Stimulated activated CD4-positive, alpha-beta T cell treated with anti-CD3 and anti-CD28 coated beads, Interleukin-1b, Interleukin-23, amount 100 ng/mL, for 4 hours (primary cell): ENCODE measurements at regions not wholly inside any gene's neighbourhood (a gene's known extent, or its start where the extent isn't known, plus 50 kb on each side); places are given as distances from the start of the nearest gene placed in this dataset.

Source experiments
- DNase-seq, 2 donors: peaks; one replicate each; pipeline ENCODE4 v3.0.0-alpha.2; 2020; ENCODE audit warnings: low read depth in 2 of 2

DNA sequence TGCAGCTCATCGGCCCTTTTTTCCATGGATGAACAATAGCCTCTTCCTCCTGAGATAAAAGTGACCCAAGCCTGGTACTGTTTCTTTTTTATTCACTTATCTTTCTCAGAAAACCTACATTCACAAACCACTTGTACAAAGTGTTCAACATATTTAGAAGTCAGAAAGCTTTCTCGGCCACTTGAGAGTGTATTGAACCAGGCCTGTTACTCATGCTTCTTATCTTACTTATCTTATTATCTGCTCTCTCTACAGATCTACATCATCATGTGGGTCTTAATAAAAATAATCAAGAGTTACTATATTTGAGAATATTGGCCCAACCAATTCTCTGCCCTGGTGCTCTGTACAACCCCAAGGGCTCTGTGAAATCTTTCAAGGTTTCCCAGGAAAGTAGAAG lies 242.1 kb downstream of the MREG start:
- no peak for DNase-seq

DNA sequence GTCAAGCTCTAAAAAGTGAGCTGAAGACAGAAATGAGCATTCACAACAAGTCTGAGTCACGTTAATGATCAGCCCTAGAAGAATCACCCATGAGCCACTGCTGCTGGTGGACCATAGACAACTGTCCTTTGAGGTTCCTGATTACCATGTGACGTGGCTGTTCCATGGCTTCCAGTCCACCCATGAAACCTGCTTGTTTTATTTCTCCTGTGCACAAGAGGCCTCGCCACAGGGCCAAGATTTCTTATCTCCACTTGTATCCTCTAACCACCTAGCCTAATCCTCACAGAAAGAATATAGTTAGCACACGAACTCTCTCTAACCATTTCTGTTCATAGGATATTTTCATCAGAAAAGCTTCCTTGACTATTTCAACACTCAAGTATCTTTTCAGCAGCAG lies 242.7 kb downstream of the MREG start:
- DNase-seq = no peak

DNA sequence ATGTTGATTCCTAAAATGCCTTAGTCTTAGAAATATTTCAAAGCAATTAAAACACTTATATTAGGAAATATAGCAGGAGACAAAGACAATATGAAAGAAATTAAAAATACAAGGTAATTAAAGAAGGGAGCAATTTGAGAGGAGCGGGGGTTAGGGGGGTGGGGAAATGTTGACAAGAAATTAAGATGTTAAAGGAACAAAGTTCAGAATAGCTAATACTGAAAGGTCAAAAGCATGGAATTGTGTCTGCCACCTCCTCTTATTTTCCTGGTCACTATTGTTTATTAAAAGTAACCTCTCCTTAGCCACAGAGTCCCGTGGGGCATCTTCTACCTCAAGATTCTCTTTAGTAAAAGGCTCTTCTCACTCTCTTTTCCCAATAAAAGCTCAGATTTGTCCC lies 244.1 kb downstream of the MREG start:
- no peak for DNase-seq

DNA sequence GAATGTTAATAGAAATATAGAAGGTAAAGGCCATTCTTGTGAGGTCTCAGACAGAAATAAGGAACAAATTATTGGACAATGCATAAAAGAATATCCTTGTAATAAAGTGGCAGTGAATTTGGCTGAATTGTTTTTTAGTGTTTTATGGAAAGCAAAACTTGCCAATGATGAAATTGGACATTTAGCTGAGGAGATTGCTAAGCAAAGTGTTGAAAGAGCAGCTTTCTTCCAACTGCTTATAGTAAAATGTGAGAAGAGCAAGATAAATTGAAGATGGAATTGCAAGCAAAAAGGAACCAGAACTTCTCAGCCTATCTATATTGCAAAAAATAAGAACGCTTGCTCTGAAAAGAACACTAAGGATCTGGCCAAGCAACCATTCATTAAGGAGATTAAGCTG lies 245.7 kb downstream of the MREG start:
- DNase-seq = no peak

DNA sequence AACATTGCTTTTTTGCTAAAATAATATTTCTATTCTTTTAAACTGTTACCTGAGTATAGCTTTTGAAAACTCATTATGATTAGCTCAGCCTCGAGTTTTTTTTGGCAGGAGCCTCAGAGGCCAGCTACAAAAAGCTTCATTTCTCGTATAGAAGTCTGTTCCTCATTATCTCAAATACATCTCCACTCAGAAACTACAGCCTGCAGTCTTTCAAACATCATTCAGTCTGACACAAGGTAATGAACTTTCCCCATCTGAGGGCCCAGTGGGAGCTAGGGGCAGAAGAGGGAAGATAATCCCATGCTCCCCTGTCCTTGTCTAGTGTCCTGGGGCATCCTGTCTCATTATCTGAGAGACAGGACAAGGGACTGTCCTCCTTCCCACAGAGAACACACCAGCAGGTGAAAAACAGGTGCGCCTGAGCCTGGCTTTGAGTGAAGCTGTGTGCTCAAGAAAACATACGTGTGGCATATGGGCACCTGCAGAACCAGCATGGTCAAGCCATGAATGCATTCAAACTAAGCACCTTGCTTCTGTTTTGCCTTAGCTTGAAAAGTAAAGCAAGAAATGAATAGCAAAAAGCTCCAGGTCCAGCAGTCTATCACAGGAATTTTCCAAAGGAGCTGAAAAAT lies 247.5 kb downstream of the MREG start:
- no peak for DNase-seq

DNA sequence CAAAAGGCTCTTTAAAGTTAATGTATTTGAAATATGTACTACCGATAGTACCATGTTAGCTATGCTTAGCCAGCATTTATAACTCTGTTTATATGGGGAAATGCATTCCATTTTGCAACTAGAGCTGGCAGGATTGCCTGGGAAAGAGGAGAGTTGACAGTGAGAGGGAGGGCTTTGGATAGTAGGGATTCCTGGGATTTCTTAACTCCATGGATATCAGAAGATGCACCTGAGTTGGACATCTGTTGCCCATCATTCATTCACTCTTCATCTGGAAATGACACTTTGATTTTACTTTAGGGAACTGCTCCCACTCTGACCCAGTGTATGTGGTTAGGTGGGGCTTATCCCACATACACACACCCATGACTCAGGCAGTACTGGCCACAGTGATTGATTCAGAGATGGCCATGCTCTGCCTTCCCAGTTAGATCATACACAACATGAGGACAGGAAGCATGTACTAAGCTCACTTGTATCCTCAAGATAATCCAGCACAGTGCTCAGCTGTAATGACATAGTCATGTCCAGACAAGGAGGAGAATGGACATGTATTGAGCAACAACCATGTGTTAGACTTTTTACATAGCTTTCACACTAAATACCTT lies 248.8 kb downstream of the MREG start:
- no peak for DNase-seq

DNA sequence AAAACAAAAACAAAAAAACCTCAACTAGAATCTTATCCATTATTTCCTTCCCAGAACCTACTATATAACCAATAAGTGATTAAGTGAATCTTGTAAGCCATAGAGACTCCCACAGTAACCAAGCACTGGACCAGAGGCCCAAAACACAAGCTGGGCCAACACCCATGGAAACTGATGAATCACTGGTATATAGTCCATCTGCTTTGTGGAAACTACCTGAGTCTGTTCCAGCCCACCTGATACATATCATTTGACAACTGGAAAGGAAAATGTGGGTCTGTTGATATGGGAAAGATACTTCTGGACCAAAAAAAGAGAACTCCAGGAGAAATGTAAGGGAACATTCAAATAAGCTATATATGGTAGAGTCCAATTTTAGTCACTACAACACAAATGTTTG lies 252.8 kb downstream of the MREG start:
- no peak for DNase-seq

DNA sequence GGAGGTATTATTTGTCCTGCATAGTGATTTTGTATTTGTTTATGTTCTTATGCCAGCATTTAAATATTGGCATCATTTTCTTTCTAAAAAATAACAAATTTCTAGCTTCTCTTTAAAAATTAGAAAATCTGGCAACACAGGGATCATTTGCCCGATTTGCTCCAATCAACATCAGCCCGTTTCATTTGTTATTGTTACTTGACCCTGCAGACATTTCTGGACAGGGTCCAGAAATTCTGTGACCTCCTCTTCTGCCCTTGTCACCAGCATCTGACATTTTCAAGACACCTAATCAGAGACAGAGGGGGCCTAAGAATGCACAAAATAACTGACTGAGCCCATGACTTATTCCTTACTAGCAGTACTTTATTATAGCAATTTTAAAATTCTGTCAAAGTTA lies 253.3 kb downstream of the MREG start:
- no peak for DNase-seq

DNA sequence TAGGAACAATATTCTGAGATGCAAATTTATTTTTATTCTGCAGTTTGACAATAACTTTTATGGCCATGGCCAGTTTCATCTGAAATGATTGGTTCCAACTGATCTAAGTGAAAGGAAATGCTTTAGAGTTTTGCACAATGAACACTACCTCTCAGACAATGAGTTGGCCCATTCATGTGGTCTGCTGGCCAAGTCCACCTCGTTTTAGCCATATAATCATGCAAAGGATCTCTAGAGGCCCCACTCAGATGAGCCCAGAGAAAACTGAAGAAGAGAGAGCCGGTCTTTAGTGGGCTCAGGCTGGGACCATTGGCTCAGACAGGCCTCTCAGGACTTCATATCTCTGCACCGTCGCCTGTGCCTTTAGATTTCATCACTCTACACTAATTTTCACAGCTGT lies 254.7 kb downstream of the MREG start:
- DNase-seq = no peak

DNA sequence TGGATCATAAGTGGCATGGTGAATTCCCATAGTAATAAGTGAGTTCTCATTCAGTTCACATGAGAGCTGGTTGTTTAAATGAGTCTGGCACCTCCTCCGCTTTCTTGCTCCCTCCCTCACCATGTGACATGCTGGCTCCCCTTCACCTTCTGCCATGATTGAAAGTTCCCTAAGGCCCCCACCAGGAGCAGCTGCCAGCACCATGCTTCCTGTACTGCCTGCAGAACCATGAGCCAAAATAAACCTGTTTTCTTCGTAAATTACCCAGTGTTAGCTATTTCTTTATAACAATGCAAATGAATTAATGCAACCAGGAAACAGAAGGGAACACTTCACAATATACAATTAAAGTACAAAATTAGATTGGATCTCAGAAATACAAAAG lies 257.0 kb downstream of the MREG start:
- DNase-seq = no peak

DNA sequence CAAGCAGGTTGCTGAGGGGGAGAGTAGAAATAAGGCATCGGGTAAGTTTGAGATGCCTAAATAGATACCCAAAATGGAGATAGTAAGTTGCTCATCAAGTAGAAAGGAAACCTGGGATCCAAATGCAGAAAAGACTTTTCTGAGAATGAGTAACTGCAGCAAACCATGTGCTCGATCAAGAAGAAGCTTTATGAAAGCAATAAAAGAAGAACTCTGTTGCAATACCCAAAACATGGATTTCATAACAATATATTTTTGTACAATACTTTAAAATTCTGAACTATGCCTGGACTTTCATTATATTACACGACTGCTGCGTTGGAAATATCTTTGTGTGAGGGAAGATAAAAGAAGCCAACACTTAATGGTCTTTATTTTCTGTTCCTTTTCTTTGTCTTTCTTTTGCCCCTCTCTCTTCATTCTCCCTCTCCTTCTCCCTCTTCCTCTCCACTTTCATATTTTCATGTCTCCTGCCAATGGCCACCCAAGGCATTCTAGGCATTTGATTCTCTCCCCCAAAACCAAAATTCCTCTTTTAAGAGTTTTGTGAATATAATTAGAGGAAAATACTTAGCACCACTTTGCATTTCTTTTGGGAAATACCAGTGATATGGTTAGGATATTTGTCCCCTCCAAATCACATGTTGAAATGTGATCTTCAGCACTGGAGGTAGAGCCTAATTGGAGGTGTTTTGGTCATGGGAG lies 257.6 kb downstream of the MREG start:
- no peak for DNase-seq

DNA sequence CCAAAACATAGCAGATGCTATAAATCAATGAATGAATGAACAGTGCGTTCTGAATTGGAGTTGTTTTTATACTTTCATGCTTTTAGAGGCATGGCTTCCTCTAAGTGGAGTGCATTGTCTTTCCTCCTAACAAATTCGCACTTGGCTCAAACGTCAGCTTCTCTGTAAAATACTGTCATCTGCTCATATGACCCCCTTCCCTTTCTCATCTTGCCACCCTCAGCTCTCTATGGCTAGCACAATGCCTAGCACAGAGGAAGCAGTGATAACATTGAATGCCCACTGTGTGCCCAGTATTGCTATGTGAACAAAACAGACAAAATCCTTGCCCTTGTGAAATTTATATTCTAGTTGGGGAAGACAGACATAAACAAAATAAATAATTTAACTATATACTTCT lies 258.8 kb downstream of the MREG start:
- DNase-seq = no peak

DNA sequence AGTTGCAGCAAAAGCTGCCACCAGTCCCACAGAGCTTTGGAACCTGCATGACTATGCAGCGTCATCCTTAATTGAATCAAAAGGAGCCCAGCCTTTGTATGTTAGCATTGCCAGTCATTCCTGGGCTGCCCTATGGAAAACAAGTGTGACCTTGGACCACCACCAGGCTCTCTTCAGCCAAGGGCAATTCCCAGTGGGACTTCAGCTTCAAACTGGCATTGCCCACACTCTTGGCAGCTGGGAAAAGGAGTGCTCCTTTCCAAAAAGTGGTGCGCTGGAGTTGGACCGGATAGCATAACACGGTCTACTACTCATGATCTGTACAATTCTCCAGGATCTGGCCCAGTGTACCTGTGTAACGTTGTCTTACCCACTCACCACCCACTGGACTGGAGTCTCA lies 259.5 kb downstream of the MREG start:
- no peak for DNase-seq

DNA sequence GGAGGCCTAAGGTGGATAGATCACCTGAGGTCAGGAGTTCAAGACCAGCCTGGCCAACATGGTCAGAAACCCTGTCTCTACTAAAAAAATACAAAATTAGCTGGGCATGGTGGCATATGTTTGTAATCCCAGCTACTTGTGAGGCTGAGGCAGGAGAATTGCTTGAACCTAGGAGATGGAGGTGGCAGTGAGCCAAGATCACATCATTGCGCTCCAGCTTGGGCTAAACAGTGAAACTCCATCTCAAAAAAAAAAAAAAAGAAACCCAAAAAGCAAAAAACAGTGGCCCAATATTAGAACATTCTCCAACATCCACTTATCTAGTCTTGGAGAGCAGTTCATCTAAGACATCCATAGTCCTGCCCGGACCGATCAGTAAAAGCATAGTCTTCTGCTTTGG lies 260.4 kb downstream of the MREG start:
- no peak for DNase-seq

DNA sequence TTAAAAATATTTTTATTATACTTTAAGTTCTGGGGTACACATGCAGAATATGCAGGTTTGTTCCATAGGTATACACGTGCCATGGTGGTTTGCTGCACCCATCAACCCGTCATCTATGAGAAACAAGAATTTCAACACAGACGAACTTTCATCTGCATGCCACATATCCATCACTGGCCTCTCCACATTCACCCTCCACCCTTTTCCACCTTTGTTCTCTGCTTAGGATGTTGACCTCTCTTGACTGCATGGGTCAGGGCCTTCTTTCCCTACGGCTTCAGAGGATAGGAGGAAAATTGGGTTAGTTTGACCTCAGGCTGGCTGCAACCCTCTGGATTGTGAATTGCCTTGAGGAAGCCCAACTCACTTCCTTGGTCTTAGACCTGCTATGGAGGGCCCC lies 260.9 kb downstream of the MREG start:
- DNase-seq = no peak

DNA sequence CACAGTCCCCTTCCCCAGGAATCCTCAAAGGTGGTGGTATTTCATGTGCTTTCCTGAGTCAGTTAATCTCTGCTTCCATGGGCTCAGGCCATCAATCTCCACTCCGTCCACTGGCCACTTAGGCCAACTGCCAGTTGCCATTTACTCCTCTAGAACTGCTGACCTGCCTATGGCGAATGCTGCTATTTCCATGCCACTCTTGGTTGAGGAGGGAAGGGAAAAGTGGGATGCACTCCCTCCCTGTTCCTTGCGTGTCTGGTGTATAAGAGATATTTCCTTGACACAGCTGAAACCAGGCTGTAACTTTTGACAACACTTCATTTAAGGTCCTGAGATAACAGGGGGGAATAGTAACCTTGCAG lies 261.5 kb downstream of the MREG start:
- DNase-seq = no peak

DNA sequence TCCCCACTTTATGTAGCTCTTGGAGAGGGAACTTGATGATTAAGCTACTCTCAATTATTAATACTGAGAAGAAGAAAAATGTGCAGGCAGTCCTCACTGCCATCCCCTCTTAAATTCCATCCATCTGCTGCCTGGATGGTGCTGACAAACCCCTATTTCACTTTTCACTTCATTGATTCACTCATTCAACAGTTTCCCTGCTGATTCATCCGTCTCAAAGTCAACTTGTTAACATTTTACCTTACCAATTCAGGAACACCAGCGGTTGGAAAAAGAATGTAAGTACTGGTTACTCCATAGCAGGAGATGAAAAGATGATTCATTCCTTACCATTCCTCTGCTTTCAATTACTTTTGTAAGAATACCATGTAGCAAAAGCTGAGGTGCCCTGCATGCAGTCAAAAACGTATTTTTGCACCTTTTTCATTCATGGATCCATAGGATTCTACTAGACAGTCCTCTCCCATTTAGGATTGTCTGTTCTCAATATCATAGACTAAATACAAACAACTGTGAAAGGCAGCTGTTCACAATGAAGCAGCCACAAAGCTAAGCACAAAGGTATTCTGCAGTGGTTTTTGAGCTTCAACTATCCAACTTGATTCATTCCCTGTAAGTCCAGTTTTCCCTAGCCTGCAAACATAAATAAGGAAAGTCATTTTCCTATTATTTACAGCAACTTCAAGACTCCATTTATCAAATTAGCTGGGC lies 262.0 kb downstream of the MREG start:
- DNase-seq = no peak

DNA sequence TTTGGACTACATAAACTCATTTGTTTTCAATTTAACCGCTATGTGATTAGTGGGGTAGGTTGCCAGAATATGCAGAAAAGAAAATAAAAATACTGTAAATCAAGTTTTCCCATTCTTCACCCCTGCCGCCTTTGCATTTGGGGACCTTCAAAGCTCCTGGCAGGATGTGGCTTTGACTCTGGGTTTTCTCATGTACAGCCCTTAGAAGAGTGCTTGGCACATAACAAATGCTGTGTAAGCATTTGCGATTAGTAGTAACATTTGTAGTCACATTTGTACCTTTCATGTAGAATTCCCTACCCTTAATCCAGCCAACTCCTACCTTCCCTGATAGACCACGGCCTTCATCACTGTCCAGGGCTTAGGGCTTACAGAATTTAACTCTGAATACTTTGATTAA lies 262.6 kb downstream of the MREG start:
- DNase-seq = no peak

DNA sequence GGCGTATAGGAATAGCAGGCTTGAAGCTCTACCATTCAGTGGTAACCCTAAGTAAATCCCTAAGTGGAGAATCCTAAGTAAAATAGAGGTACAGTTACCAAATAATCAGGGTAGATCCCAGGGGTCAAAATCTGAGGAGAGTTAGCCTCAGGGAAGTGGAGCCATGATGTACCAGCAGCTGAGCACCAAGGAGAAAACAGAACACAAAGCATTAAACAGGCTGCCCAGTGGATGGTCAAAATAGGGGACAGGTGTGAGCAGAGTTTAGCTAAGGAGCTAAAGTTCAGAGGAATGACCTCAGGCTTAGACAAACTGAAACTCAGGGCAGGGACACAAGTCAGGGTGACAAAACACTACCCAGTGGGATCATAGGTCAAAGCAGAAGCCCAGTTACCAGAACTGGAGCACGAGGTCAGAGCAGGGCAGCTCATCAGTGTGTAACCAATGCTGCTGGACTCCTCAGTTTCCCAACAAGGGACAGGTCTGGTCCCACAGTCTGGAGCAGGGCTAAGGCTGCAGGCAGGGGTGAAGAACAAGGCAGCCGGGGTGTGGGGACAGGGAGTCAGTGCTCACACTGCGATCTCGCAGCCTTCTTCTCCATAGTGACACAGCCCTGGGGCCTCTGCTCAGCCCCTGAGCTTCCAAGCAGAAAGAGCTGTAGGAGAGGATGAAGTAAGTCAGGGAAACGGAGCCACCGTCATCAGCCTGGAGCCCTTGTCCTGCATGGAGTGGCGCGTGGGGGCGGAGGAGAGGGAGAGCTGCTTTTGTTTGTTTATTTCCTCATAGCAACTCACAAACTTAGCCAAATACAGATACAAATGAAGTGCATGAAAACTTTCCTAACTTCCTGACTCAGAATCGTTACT lies 264.0 kb downstream of the MREG start:
- no peak for DNase-seq

DNA sequence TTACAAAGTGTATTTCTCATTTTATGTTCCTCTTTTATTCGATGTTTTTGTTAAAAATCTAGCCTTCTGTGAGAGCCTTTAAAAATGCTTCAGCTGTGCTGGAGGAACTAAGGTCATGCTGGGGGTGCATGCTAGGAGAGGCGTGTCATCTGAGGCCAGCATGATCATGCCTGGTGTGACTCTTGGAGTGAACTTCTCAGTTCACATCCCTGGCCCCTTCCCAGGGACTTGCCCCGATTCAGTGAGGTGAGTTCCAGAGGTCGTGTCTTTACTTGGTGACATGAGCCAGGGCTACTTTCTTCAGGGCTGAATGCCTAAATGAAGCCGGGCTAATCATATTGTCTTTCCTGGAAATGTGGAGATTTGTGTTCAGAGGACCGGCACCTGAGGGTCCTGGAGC lies 264.9 kb downstream of the MREG start:
- no peak for DNase-seq

DNA sequence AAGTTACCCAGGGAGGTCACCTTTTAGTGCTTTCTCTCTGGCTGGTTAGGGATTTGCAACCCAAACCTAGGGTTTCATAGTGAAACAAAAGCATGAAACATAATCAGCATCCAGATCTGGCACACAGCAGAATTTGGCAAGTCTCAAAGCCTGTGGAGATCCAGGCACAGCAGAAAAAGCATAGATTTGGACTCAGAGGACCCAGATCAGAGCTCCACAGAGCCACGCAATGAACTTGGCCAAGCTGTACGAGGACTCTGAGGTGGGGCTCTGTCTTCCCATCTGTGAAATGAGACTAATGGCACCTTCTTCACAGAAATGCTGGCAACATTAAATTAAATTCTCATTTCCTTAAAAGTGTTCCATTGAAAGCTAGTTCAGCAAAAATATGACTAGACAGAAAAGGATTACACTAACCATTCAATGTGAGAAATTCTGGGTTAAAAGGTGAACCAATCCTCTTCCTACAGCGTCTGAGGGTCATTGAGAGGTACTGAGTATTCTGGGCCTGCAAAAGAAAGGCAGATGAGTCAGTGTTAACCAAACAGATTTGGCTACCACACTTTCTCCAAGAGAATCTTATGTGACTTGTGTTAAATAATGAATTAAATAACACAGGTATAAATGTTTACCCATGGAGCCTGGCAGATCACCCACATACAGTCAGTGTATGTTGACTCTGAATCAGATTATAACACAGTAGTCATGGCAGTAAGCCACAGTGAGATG lies 266.3 kb downstream of the MREG start:
- DNase-seq = no peak
